Tibial artery (tissue), 4 donors: ENCODE measurements at regions not wholly inside any gene's neighbourhood (a gene's known extent, or its start where the extent isn't known, plus 50 kb on each side); places are given as distances from the start of the nearest gene placed in this dataset.

Experiments
- DNase-seq, 2 donors: peaks; one replicate each; pipeline ENCODE4 v3.0.0-alpha.2; 2019
- H3K27ac ChIP-seq, 2 donors: fragments of 200-600 bp; sonication (generic) in 1 of 2; 1 replicate in 1 of 2; 2 replicates in 1 of 2; pipeline ENCODE4 v1.5.1; 2018 to 2019; ENCODE audit warnings: mild to moderate bottlenecking in 1 of 2
- H3K27me3 ChIP-seq, 2 donors: fragments of 200-600 bp; sonication (generic) in 1 of 2; one replicate each; pipeline versions ENCODE4 v1.5.1 to v1.6.0; 2016 to 2019
- H3K36me3 ChIP-seq, 3 donors: fragments of 200-600 bp; sonication (generic) in 2 of 3; one replicate each; pipeline ENCODE4 v1.5.1; 2016 to 2019; ENCODE audit warnings: mild to moderate bottlenecking in 2 of 3
- H3K4me1 ChIP-seq, 4 donors: fragments of 200-600 bp; sonication (generic) in 2 of 4; 1 replicate in 3 of 4; 2 replicates in 1 of 4; pipeline ENCODE4 v1.5.1; 2016 to 2019
- H3K4me3 ChIP-seq, 2 donors: fragments of 200-600 bp; sonication (generic) in 1 of 2; 1 replicate in 1 of 2; 2 replicates in 1 of 2; pipeline ENCODE4 v1.5.1; 2018 to 2019; ENCODE audit warnings: mild to moderate bottlenecking in 2 of 2
- H3K9me3 ChIP-seq, 3 donors: fragments of 200-600 bp; sonication (generic) in 1 of 3; one replicate each; pipeline ENCODE4 v1.5.1; 2016 to 2019
- CTCF ChIP-seq, 2 experiments: fragments of 200-600 bp in 1 of 2; fragments of 450-650 bp in 1 of 2; IDR thresholded peaks; one replicate each; pipeline ENCODE4 v1.5.1; 2017 to 2019; ENCODE audit warnings: antibody characterized with exemption in 2 of 2, mild to moderate bottlenecking in 1 of 2, moderate library complexity in 1 of 2
- intact Hi-C: fragments of 100-400 bp; cut with DNase I; formaldehyde crosslinking; loops from one replicate; pipeline ENCODE4 v1.15.0; 2023; ENCODE audit warnings: low total_unique reads

- no peak overlapping the region for H3K4me3 ChIP-seq
- H3K9me3 ChIP-seq: no peaks in the 10 kb centered on the region
- no peak overlapping the region for H3K27ac ChIP-seq
- DNase-seq: no peak
- no peak for TF ChIP-seq CTCF (IDR thresholded peaks at IDR 0.05)
- no peaks in the 10 kb centered on the region for H3K36me3 ChIP-seq
- no peaks in the 10 kb centered on the region for H3K27me3 ChIP-seq
- intact Hi-C loops: no loop called here
- H3K4me1 ChIP-seq: no peaks in the 10 kb centered on the region
These were observed 129.4 kb downstream of the SPRY2 start for GRCh38 chr13:80211566-80211965.

- no peak for TF ChIP-seq CTCF (IDR thresholded peaks at IDR 0.05)
- DNase-seq: no peak
- Histone ChIP-seq H3K27ac (no peak overlapping the region), H3K27me3 (no peaks in the 10 kb centered on the region), H3K36me3 (no peaks in the 10 kb centered on the region), H3K4me3 (no peak overlapping the region), H3K4me1 (no peaks in the 10 kb centered on the region), H3K9me3 (no peaks in the 10 kb centered on the region)
- intact Hi-C loops: no loop called here
These were observed 136.3 kb downstream of the SPRY2 start for GRCh38 chr13:80204642-80205041.

GRCh38 chr13:80203496-80203895, 137.4 kb downstream of the SPRY2 start:
- no peak for TF ChIP-seq CTCF (IDR thresholded peaks at IDR 0.05)
- Histone ChIP-seq H3K27ac (no peak overlapping the region), H3K27me3 (no peaks in the 10 kb centered on the region), H3K4me1 (no peaks in the 10 kb centered on the region), H3K36me3 (no peaks in the 10 kb centered on the region), H3K9me3 (no peaks in the 10 kb centered on the region), H3K4me3 (no peak overlapping the region)
- DNase-seq: no peak
- intact Hi-C loops: no loop called here

GRCh38 chr13:80201694-80202468, 139.0 kb downstream of the SPRY2 start:
- no peak for DNase-seq
- Histone ChIP-seq H3K27ac (no peak overlapping the region), H3K4me1 (no peaks in the 10 kb centered on the region), H3K36me3 (no peaks in the 10 kb centered on the region), H3K9me3 (no peaks in the 10 kb centered on the region), H3K4me3 (no peak overlapping the region), H3K27me3 (no peaks in the 10 kb centered on the region)
- TF ChIP-seq CTCF (IDR thresholded peaks at IDR 0.05): no peak
- intact Hi-C loops: no loop called here

- peaks cover 0 to 10% (median 0%) of the 10 kb centered on the region in 4 donors for H3K4me1 ChIP-seq
- no peak for DNase-seq
- intact Hi-C loops: no loop called here
- no peaks in the 10 kb centered on the region for H3K9me3 ChIP-seq
- TF ChIP-seq CTCF (IDR thresholded peaks at IDR 0.05): no peak
- no peak overlapping the region for H3K4me3 ChIP-seq
- H3K36me3 ChIP-seq: no peaks in the 10 kb centered on the region
- no peaks in the 10 kb centered on the region for H3K27me3 ChIP-seq
- no peak overlapping the region for H3K27ac ChIP-seq
These were observed 141.2 kb downstream of the SPRY2 start for GRCh38 chr13:80199585-80200292.
